NCI-H2081 (cell line): ENCODE measurements at regions not wholly inside any gene's neighbourhood (a gene's known extent, or its start where the extent isn't known, plus 50 kb on each side); places are given as distances from the start of the nearest gene placed in this dataset.
A peak's percentile ranks its signal among the peaks of the same experiment; 100 is the strongest.
"Not testable (repeated sequence)": the region's sequence is repeated elsewhere in the genome, so short reads cannot be mapped to it uniquely, and the experiment has no call there.

Source experiments
- DNase-seq, 2 experiments: peaks; one replicate each; lab custom pipeline; 2025; lab: John Stamatoyannopoulos, UW

- DNase-seq: no peak
These were observed 125.6 kb downstream of the KLF6 start for GRCh38 chr10:3659203-3659917.

GRCh38 chr10:3658766-3659165, 126.2 kb downstream of the KLF6 start:
- peak; percentile 29 to 58 for DNase-seq

GRCh38 chr10:3656214-3656613, 128.8 kb downstream of the KLF6 start:
- no peak for DNase-seq

GRCh38 chr10:3655528-3655927, 129.5 kb downstream of the KLF6 start:
- no peak for DNase-seq

GRCh38 chr10:3654980-3655379, 130.0 kb downstream of the KLF6 start:
- DNase-seq: no peak

- DNase-seq: no peak
These were observed 130.5 kb downstream of the KLF6 start for GRCh38 chr10:3654496-3654895.

- not testable (repeated sequence) for DNase-seq
These were observed 131.7 kb downstream of the KLF6 start for GRCh38 chr10:3653303-3653702.

GRCh38 chr10:3652886-3653285, 132.1 kb downstream of the KLF6 start:
- no peak for DNase-seq

GRCh38 chr10:3651969-3652653, 132.9 kb downstream of the KLF6 start:
- DNase-seq: no peak

- no peak for DNase-seq
These were observed 136.4 kb downstream of the KLF6 start for GRCh38 chr10:3648576-3648975.

- no peak for DNase-seq
These were observed 136.8 kb downstream of the KLF6 start for GRCh38 chr10:3648170-3648569.

GRCh38 chr10:3647074-3647473, 137.9 kb downstream of the KLF6 start:
- DNase-seq: no peak

GRCh38 chr10:3645406-3645805, 139.6 kb downstream of the KLF6 start:
- no peak for DNase-seq

GRCh38 chr10:3640816-3641215, 144.2 kb downstream of the KLF6 start:
- no peak for DNase-seq

- DNase-seq: no peak
These were observed 145.5 kb downstream of the KLF6 start for GRCh38 chr10:3639546-3639945.

- DNase-seq: peak in 1 of 2 experiments; percentile 9
These were observed 148.4 kb downstream of the KLF6 start for GRCh38 chr10:3636356-3637181.

GRCh38 chr10:3635697-3636096, 149.3 kb downstream of the KLF6 start:
- peak in 1 of 2 experiments; percentile 28 for DNase-seq

- DNase-seq: peak in 1 of 2 experiments; percentile 3
These were observed 149.8 kb downstream of the KLF6 start for GRCh38 chr10:3635211-3635671.

GRCh38 chr10:3634646-3635045, 150.4 kb downstream of the KLF6 start:
- DNase-seq: not testable (repeated sequence)

- no peak for DNase-seq
These were observed 153.2 kb downstream of the KLF6 start for GRCh38 chr10:3631701-3632330.

GRCh38 chr10:3631291-3631690, 153.7 kb downstream of the KLF6 start:
- no peak for DNase-seq
